ENCODE measurements at regions not wholly inside any gene's neighbourhood (a gene's known extent, or its start where the extent isn't known, plus 50 kb on each side); places are given as distances from the start of the nearest gene placed in this dataset.

GRCh38 chr1:193736507-193736906 is 550.1 kb upstream of the B3GALT2 start:
- TF ChIP-seq FOXP2 (optimal IDR thresholded peaks at IDR 0.05; ENCODE audit: borderline replicate concordance, extremely low read depth, extremely low read length, insufficient read depth) (no peak), TAF1 (IDR thresholded peaks at IDR 0.05; ENCODE audit: borderline replicate concordance, insufficient read depth, low read length) (no peak), POLR2AphosphoS5 (IDR thresholded peaks at IDR 0.05; ENCODE audit: low read depth, low read length) (no peak), SIN3A (IDR thresholded peaks at IDR 0.05; ENCODE audit: borderline replicate concordance, insufficient read depth, low read length) (no peak), REST (IDR thresholded peaks at IDR 0.05; ENCODE audit: insufficient read depth in 1 of 2, low read depth in 2 of 2, low read length in 2 of 2) (no peak)

GRCh38 chr1:193733674-193734073 is 547.3 kb upstream of the B3GALT2 start:
- TF ChIP-seq REST (IDR thresholded peaks at IDR 0.05; ENCODE audit: insufficient read depth in 1 of 2, low read depth in 2 of 2, low read length in 2 of 2) (no peak), FOXP2 (optimal IDR thresholded peaks at IDR 0.05; ENCODE audit: borderline replicate concordance, extremely low read depth, extremely low read length, insufficient read depth) (no peak), TAF1 (IDR thresholded peaks at IDR 0.05; ENCODE audit: borderline replicate concordance, insufficient read depth, low read length) (no peak), POLR2AphosphoS5 (IDR thresholded peaks at IDR 0.05; ENCODE audit: low read depth, low read length) (no peak), SIN3A (IDR thresholded peaks at IDR 0.05; ENCODE audit: borderline replicate concordance, insufficient read depth, low read length) (no peak)

- no peak for TF ChIP-seq TAF1 (IDR thresholded peaks at IDR 0.05; ENCODE audit: borderline replicate concordance, insufficient read depth, low read length)
These were observed 543.6 kb upstream of the B3GALT2 start for GRCh38 chr1:193730017-193730416.

- TF ChIP-seq FOXP2 (optimal IDR thresholded peaks at IDR 0.05; ENCODE audit: borderline replicate concordance, extremely low read depth, extremely low read length, insufficient read depth), result no peak
- no peak for TF ChIP-seq REST (IDR thresholded peaks at IDR 0.05; ENCODE audit: insufficient read depth in 1 of 2, low read depth in 2 of 2, low read length in 2 of 2)
These were observed 543.0 kb upstream of the B3GALT2 start for GRCh38 chr1:193729429-193729828.

GRCh38 chr1:193727850-193728249 is 541.4 kb upstream of the B3GALT2 start:
- TF ChIP-seq SIN3A (IDR thresholded peaks at IDR 0.05; ENCODE audit: borderline replicate concordance, insufficient read depth, low read length), result no peak
- TF ChIP-seq FOXP2 (optimal IDR thresholded peaks at IDR 0.05; ENCODE audit: borderline replicate concordance, extremely low read depth, extremely low read length, insufficient read depth), result no peak
- TF ChIP-seq REST (IDR thresholded peaks at IDR 0.05; ENCODE audit: insufficient read depth in 1 of 2, low read depth in 2 of 2, low read length in 2 of 2), result no peak
- TF ChIP-seq POLR2AphosphoS5 (IDR thresholded peaks at IDR 0.05; ENCODE audit: low read depth, low read length), result no peak
- TF ChIP-seq TAF1 (IDR thresholded peaks at IDR 0.05; ENCODE audit: borderline replicate concordance, insufficient read depth, low read length), result no peak
